Right lobe of liver (tissue), 6 donors: ENCODE measurements at regions not wholly inside any gene's neighbourhood (a gene's known extent, or its start where the extent isn't known, plus 50 kb on each side); places are given as distances from the start of the nearest gene placed in this dataset.

ENCODE experiments used
- ATAC-seq, 4 donors: fragments of 200-7000 bp; cut with Tn5 transposase; one replicate each; pipeline ENCODE4 v1.9.1; 2020; ENCODE audit warnings: mild to moderate bottlenecking in 4 of 4, moderate library complexity in 4 of 4
- DNase-seq, 3 donors: peaks; one replicate each; pipeline ENCODE4 v3.0.0-alpha.2; 2020
- H3K27ac ChIP-seq, 3 donors: fragments of 200-600 bp; one replicate each; pipeline ENCODE4 v1.8.0; 2022
- H3K27me3 ChIP-seq, 2 donors: fragments of 200-600 bp; one replicate each; pipeline ENCODE4 v1.8.0; 2022
- H3K36me3 ChIP-seq, 4 donors: fragments of 200-600 bp; sonication (generic) in 1 of 4; one replicate each; pipeline versions ENCODE4 v1.5.1 to v1.8.0; 2017 to 2022; ENCODE audit warnings: control low read depth in 1 of 4
- H3K4me1 ChIP-seq, 4 donors: fragments of 200-600 bp; sonication (generic) in 1 of 4; one replicate each; pipeline versions ENCODE4 v1.5.1 to v1.8.0; 2017 to 2022; ENCODE audit warnings: control low read depth in 1 of 4
- H3K4me3 ChIP-seq, 3 donors: fragments of 200-600 bp; one replicate each; pipeline ENCODE4 v1.8.0; 2022
- H3K9me3 ChIP-seq, 4 donors: fragments of 200-600 bp; sonication (generic) in 1 of 4; one replicate each; pipeline versions ENCODE4 v1.5.1 to v1.8.0; 2017 to 2022; ENCODE audit warnings: control low read depth in 1 of 4
- CTCF ChIP-seq, 4 donors: fragments of 200-600 bp in 3 of 4; fragments of 450-650 bp in 1 of 4; IDR thresholded peaks; one replicate each; pipeline versions ENCODE4 v1.5.1 to v1.8.0; 2016 to 2022; ENCODE audit warnings: antibody characterized with exemption in 4 of 4, mild to moderate bottlenecking in 2 of 4
- POLR2A ChIP-seq: fragments of 450-650 bp; IDR thresholded peaks from one replicate; pipeline ENCODE4 v1.6.1; 2017; ENCODE audit warnings: antibody characterized with exemption, mild to moderate bottlenecking
- WGBS: methylation state at CpG from one replicate; pipeline ENCODE4 v1.1.6; 2018; ENCODE audit warnings: low coverage, low lambda C conversion rate; ENCODE audit not compliant: insufficient coverage; ENCODE audit errors: missing lambda C conversion rate; 5-methylcytosine and 5-hydroxymethylcytosine counted together
- intact Hi-C, 2 donors: fragments of 100-400 bp; cut with DNase I; formaldehyde crosslinking; loops; one replicate each; pipeline versions ENCODE4 v1.11.2 to v1.14.1; 2022
- donor health status: DM: no; HTN: yes; CAD: no.
- donor health status: DM: no; HTN: no; CAD: no.
- donor health status: DM: no; HTN: no; CAD: no.
- donor health status: DM: no; HTN: yes; CAD: no.
- donor health status: DM: no; HTN: yes; CAD: no.

GRCh38 chr10:131825960-131826650 lies 74.7 kb upstream of the PPP2R2D start:
- Histone ChIP-seq H3K36me3 (no peaks in the 10 kb centered on the region), H3K4me3 (peak overlapping the region in 1 of 3 donors; percentile 14), H3K27ac (peak overlapping the region in 2 of 3 donors; percentile 14 to 33), H3K27me3 (no peaks in the 10 kb centered on the region), H3K4me1 (peaks cover 0 to 40% (median 13%) of the 10 kb centered on the region in 4 donors), H3K9me3 (no peaks in the 10 kb centered on the region)
- whole genome bisulfite sequencing, result 23% methylated on average over 8 of the region's 15 CpGs
- no peak for TF ChIP-seq CTCF (IDR thresholded peaks at IDR 0.05)
- TF ChIP-seq POLR2A, result no peak
- peak; percentile 81 to 87 (median 84) for ATAC-seq
- DNase-seq, result peak; percentile 39 to 75 (median 65)
- intact Hi-C loops, result no loop called here

- no peak for TF ChIP-seq CTCF (IDR thresholded peaks at IDR 0.05)
- no peak for TF ChIP-seq POLR2A
- Histone ChIP-seq H3K27ac (no peak overlapping the region), H3K4me3 (no peak overlapping the region), H3K4me1 (peaks cover 0 to 24% (median 6%) of the 10 kb centered on the region in 4 donors), H3K27me3 (no peaks in the 10 kb centered on the region), H3K36me3 (no peaks in the 10 kb centered on the region), H3K9me3 (no peaks in the 10 kb centered on the region)
- intact Hi-C loops, result no loop called here
- 84% methylated on average over 4 of the region's 14 CpGs for WGBS
- ATAC-seq, result no peak
- peak; percentile 14 to 33 (median 27) for DNase-seq
Measured at GRCh38 chr10:131829156-131829930, 71.5 kb upstream of the PPP2R2D start.

- no CpG with 5 or more reads among the region's 13 CpGs for WGBS
- no peak overlapping the region for H3K27ac ChIP-seq
- ATAC-seq (no peak), DNase-seq (peak; percentile 10 to 39 (median 28))
- no peaks in the 10 kb centered on the region for H3K36me3 ChIP-seq
- H3K4me1 ChIP-seq, result peaks cover 0 to 12% (median 4%) of the 10 kb centered on the region in 4 donors
- TF ChIP-seq CTCF (IDR thresholded peaks at IDR 0.05), result no peak
- TF ChIP-seq POLR2A, result no peak
- intact Hi-C loops, result no loop called here
- H3K9me3 ChIP-seq, result no peaks in the 10 kb centered on the region
- H3K27me3 ChIP-seq, result no peaks in the 10 kb centered on the region
- no peak overlapping the region for H3K4me3 ChIP-seq
Measured at GRCh38 chr10:131830446-131831130, 70.2 kb upstream of the PPP2R2D start.

- WGBS, result 56% methylated on average over 9 of the region's 14 CpGs
- peaks cover 0 to 2% (median under 1%) of the 10 kb centered on the region in 4 donors for H3K4me1 ChIP-seq
- no peaks in the 10 kb centered on the region for H3K9me3 ChIP-seq
- TF ChIP-seq CTCF (IDR thresholded peaks at IDR 0.05) (no peak), POLR2A (no peak)
- H3K27ac ChIP-seq, result no peak overlapping the region
- intact Hi-C loops, result no loop called here
- DNase-seq, result peak; percentile 6 to 38 (median 35)
- peak in 1 of 4 donors; percentile 8 for ATAC-seq
- H3K36me3 ChIP-seq, result no peaks in the 10 kb centered on the region
- H3K27me3 ChIP-seq, result no peaks in the 10 kb centered on the region
- no peak overlapping the region for H3K4me3 ChIP-seq
Measured at GRCh38 chr10:131831561-131831960, 69.2 kb upstream of the PPP2R2D start.
